ENCODE measurements at regions not wholly inside any gene's neighbourhood (a gene's known extent, or its start where the extent isn't known, plus 50 kb on each side); places are given as distances from the start of the nearest gene placed in this dataset.
"Not testable (repeated sequence)": the region's sequence is repeated elsewhere in the genome, so short reads cannot be mapped to it uniquely, and the experiment has no call there.

GRCh38 chr6:99689916-99690685 lies 83.5 kb downstream of the PRDM13 start (continued):
- TF ChIP-seq REST (IDR thresholded peaks at IDR 0.05; ENCODE audit: low read depth, low read length): no peak
- no peak for TF ChIP-seq FOXM1 (IDR thresholded peaks at IDR 0.05; ENCODE audit: low read depth)

GRCh38 chr6:99702287-99702686 lies 95.7 kb downstream of the PRDM13 start:
- H3K79me2 ChIP-seq (ENCODE audit: insufficient read depth); POLR2A ChIA-PET; H3F3A ChIP-seq (replicated peaks; ENCODE audit: insufficient read depth); H3K27me3 ChIP-seq (ENCODE audit: insufficient read depth); H3K27ac ChIP-seq (ENCODE audit: low read depth in 2 of 2, low read length in 1 of 2); H3K9ac ChIP-seq; H3K4me2 ChIP-seq; H4K20me1 ChIP-seq (ENCODE audit: insufficient read depth); DNase-seq; H3K36me3 ChIP-seq (replicated peaks in 1 of 2; ENCODE audit: control insufficient read depth in 1 of 2, insufficient read depth in 2 of 2, low read length in 1 of 2); H3K9me2 ChIP-seq; H3K4me1 ChIP-seq (ENCODE audit: control insufficient read depth in 1 of 2, insufficient read depth in 2 of 2, low read depth in 1 of 2, low read length in 1 of 2); H2AFZ ChIP-seq (ENCODE audit: low read depth); H3K9me3 ChIP-seq; H3K4me3 ChIP-seq (ENCODE audit: low read depth in 2 of 2, low read length in 1 of 2); CTCF ChIA-PET: not testable (repeated sequence)
- no CpG with 5 or more reads among the region's 9 CpGs for WGBS (ENCODE audit: low lambda C conversion rate)

GRCh38 chr6:99709062-99709461 lies 102.4 kb downstream of the PRDM13 start:
- ChIA-PET CTCF (interaction anchor here (0.6 kb wide), 1 partner anchor 15 kb away, joined by 3 read pairs; no protein-coding TSS in a partner anchor), POLR2A (no interaction called here)
- H3F3A ChIP-seq (replicated peaks; ENCODE audit: insufficient read depth): no peaks in the 10 kb centered on the region
- no peak overlapping the region for H3K4me2 ChIP-seq
- no peaks in the 10 kb centered on the region for H3K79me2 ChIP-seq (ENCODE audit: insufficient read depth)
- H3K9me3 ChIP-seq: no peaks in the 10 kb centered on the region
- H2AFZ ChIP-seq (ENCODE audit: low read depth): no peak overlapping the region
- no peak for TF ChIP-seq MXI1 (IDR thresholded peaks at IDR 0.05; ENCODE audit: low read depth, low read length)
- TF ChIP-seq SMC3 (IDR thresholded peaks at IDR 0.05; ENCODE audit: low read depth, low read length): no peak
- no peak for TF ChIP-seq GABPA (IDR thresholded peaks at IDR 0.05; ENCODE audit: low read depth)
- TF ChIP-seq SIN3A (IDR thresholded peaks at IDR 0.05; ENCODE audit: borderline replicate concordance, low read depth, low read length): no peak
- H3K9ac ChIP-seq: no peak overlapping the region
- no peaks in the 10 kb centered on the region for H3K27me3 ChIP-seq (ENCODE audit: insufficient read depth)
- no peak overlapping the region for H3K27ac ChIP-seq (ENCODE audit: low read depth in 2 of 2, low read length in 1 of 2)
- H3K4me1 ChIP-seq (ENCODE audit: control insufficient read depth in 1 of 2, insufficient read depth in 2 of 2, low read depth in 1 of 2, low read length in 1 of 2): no peaks in the 10 kb centered on the region
- no peak overlapping the region for H3K4me3 ChIP-seq (ENCODE audit: low read depth in 2 of 2, low read length in 1 of 2)
- no peaks in the 10 kb centered on the region for H3K9me2 ChIP-seq
- H4K20me1 ChIP-seq (ENCODE audit: insufficient read depth): no peaks in the 10 kb centered on the region
- no peaks in the 10 kb centered on the region for H3K36me3 ChIP-seq (replicated peaks in 1 of 2; ENCODE audit: control insufficient read depth in 1 of 2, insufficient read depth in 2 of 2, low read length in 1 of 2)
- DNase-seq: no peak

Measured in SK-N-SH (cell line).